C4-2B (cell line): ENCODE measurements at regions not wholly inside any gene's neighbourhood (a gene's known extent, or its start where the extent isn't known, plus 50 kb on each side); places are given as distances from the start of the nearest gene placed in this dataset.
"Not testable (repeated sequence)": the region's sequence is repeated elsewhere in the genome, so short reads cannot be mapped to it uniquely, and the experiment has no call there.

Source experiments
- H3K27ac ChIP-seq: fragments of 450-650 bp; 2 replicates; pipeline ENCODE4 v1.5.1; 2017
- ZFX ChIP-seq: fragments of 450-650 bp; IDR thresholded peaks from 2 replicates; pipeline ENCODE4 v1.6.1; 2017
- TF ChIP-seq, protein P1 (sequence below): fragments of 450-650 bp; conservative IDR thresholded peaks from 2 replicates; pipeline ENCODE4 v1.5.1; 2017; ENCODE audit warnings: mild to moderate bottlenecking

DNA sequence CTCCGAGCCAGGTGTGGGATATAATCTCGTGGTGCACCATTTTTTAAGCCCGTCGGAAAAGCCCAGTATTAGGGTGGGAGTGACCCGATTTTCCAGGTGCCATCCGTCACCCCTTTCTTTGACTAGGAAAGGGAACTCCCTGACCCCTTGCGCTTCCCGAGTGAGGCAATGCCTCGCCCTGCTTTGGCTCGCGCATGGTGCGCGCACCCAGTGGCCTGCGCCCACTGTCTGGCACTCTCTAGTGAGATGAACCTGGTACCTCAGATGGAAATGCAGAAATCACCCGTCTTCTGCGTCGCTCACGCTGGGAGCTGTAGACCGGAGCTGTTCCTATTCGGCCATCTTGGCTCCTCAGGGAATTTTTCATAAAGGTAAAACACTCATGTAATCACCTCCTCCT is 63.9 kb downstream of the RWDD3 start:
- H3K27ac ChIP-seq: not testable (repeated sequence)

DNA sequence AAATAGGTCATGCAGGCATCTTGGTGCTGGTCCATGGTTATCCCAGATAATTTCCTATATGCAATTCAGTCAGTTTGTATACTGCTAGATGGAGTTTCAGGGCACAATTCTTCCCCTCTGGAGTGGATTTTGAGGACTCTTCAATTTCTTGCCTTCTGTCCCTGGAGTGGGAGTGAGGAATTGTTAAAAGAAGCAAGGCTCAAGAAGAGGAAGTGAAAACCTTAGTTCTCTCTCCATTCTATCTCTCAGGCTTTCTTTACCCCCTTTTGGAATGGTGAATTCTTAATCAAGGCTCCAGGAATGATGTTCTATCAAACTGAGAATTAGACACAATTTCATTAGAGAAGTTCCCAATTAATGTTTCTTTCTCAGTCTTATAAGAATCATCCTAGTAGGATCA is 67.1 kb downstream of the RWDD3 start:
- TF ChIP-seq ZFX: no peak
- TF ChIP-seq, protein P1, sequence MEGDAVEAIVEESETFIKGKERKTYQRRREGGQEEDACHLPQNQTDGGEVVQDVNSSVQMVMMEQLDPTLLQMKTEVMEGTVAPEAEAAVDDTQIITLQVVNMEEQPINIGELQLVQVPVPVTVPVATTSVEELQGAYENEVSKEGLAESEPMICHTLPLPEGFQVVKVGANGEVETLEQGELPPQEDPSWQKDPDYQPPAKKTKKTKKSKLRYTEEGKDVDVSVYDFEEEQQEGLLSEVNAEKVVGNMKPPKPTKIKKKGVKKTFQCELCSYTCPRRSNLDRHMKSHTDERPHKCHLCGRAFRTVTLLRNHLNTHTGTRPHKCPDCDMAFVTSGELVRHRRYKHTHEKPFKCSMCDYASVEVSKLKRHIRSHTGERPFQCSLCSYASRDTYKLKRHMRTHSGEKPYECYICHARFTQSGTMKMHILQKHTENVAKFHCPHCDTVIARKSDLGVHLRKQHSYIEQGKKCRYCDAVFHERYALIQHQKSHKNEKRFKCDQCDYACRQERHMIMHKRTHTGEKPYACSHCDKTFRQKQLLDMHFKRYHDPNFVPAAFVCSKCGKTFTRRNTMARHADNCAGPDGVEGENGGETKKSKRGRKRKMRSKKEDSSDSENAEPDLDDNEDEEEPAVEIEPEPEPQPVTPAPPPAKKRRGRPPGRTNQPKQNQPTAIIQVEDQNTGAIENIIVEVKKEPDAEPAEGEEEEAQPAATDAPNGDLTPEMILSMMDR: no peak
- H3K27ac ChIP-seq: no peak overlapping the region

DNA sequence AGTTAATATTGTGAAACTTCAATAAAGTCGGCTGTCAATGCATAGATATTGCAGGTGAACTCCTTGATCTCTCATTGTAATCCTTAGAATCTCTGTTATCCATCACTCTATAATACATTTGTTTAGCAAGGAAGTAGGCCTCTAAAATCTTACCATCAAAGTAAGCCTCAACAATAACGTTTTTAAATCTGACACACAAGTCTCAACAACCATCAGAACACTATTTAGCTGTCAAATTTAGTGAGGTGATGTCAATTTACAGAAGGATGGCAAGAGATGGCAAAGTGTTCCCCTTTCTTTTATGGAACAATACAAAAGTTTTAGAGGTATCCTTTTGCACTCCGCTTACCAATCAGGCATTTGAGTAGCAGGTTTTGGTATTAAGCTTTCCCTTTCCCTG is 67.6 kb downstream of the RWDD3 start:
- no peak overlapping the region for H3K27ac ChIP-seq
- TF ChIP-seq, protein P1: no peak
- no peak for TF ChIP-seq ZFX

DNA sequence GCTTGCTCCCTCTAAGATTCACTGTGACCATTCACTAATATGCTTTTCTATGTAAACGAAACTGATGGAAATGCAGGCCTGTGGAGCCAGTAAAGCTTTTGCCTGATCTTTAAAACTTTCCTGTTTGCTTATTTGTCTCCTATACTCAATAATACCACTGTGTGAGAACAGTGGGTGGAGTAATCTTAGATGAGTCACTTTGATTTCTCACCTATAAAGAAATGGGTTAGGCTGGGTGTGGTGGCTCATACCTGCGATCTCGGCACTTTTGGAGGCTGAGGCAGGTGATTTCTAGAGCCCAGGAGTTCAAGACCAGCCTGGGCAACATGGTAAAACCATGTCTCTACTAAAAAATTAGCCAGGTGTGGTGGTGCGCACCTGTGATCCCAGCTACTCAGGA is 70.8 kb downstream of the RWDD3 start:
- TF ChIP-seq, protein P1: no peak
- no peak for TF ChIP-seq ZFX
- no peak overlapping the region for H3K27ac ChIP-seq

DNA sequence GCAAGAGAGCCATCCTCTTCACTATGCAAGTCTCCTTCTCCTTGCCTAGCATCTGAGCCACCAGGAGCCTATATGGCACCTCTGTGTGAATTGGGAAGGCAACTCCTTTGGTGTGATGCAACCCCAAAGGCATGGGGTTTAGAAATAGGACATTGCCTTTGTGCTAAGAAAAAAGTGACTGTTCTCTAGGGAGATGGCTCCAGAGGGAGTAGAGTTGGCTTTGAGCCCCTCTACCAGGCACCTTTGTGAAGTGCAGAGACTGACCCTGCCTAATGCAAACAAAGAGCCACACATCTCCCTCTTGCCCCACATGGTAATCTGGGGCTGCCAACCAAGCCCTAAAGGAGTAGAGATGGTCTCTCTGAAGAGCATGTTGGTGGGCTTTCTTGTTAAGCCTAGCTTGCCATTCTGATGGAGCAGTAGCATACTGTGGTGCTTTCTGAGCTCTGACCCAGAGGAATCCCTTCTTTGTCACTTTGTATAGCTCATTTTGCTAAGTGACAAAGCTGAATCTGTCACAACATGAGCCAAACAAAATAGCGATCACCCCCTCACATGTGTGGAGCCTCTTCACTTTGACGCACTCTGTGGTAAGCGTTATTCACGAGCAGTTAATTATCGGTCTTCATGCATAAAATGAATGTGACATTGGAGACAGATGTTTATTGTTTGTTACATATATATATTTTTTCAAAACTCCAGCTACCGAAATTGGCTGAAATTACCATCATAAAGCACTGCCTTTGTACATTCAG is 74.4 kb downstream of the RWDD3 start:
- TF ChIP-seq, protein P1: no peak
- no peak for TF ChIP-seq ZFX
- no peak overlapping the region for H3K27ac ChIP-seq

DNA sequence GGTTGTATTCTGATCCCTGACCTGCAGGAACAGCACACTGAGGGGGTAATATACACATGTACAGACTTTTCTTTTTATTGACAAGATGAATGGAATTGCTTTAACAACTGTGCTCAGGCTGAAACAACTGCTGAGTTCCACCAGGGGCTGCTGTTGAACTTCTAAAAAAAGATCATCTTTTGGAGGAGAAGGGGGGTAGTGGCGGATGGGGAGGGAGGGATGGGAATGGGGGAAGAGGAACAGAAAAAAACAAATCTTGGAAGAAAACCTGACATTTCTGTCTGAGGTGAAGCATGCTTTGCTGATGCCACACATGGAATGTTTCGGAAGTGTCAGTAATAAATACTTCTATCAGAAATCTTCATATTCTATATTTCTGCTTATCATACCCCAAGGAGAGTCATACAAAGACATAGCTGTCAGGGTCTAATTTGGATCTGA is 75.0 kb downstream of the RWDD3 start:
- TF ChIP-seq, protein P1: peak; percentile 82
- TF ChIP-seq ZFX: no peak
- no peak overlapping the region for H3K27ac ChIP-seq

DNA sequence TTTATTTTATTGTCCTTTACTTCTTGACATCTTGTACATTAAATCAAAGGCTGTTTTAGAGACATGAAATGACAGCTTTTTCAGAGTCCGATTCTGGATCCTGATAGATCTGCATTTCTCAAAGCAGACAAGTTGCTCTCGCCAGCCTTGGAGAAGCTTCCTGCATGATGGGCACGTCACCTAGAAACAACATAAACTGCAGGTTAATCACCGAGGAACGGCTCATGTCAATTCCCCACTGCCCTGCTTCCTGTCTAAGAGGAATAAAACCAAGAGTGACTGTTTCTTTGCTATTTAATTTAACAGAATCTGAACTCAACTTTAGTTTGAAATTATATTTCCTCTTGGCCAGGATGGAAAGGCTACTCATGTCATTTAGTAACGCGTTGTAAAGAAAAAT is 77.0 kb downstream of the RWDD3 start:
- TF ChIP-seq ZFX: no peak
- TF ChIP-seq, protein P1: no peak
- no peak overlapping the region for H3K27ac ChIP-seq

DNA sequence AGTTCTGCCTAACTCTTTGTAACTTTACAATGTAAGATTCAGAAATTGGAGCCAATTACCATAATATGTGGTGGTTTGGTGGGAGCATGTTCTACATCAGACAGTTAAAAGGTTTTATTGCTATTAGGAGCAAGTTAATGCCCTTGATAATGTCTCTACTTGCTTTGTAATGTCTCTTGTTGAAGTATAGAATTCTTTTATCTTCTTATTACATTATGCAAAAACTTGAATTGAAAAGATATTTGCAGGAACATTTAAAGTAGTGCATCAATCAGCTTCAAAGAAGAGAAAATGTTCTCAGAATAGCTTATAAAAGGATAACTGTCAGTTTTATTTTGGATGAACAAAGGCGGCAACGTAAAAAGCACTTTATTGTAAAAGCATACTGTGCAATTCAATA is 77.8 kb downstream of the RWDD3 start:
- TF ChIP-seq, protein P1: no peak
- TF ChIP-seq ZFX: no peak
- no peak overlapping the region for H3K27ac ChIP-seq
